Lower leg skin (tissue), 4 donors: ENCODE measurements at regions not wholly inside any gene's neighbourhood (a gene's known extent, or its start where the extent isn't known, plus 50 kb on each side); places are given as distances from the start of the nearest gene placed in this dataset.

ENCODE experiments used
- DNase-seq, 2 donors: peaks; one replicate each; pipeline ENCODE4 v3.0.0-alpha.2; 2019; ENCODE audit warnings: low spot score in 2 of 2
- H3K4me3 ChIP-seq: fragments of 200-600 bp; sonication (generic); 2 replicates; pipeline ENCODE4 v1.5.1; 2017; ENCODE audit warnings: mild to moderate bottlenecking, low read depth; ENCODE audit not compliant: poor library complexity, severe bottlenecking
- POLR2A ChIP-seq, 2 donors: fragments of 450-650 bp; IDR thresholded peaks; one replicate each; pipeline ENCODE4 v1.6.1; 2016 to 2017; ENCODE audit warnings: antibody characterized with exemption in 2 of 2, mild to moderate bottlenecking in 1 of 2, moderate library complexity in 1 of 2
- WGBS, 2 donors: methylation state at CpG; one replicate each; pipeline ENCODE4 v1.1.5; 2018; 5-methylcytosine and 5-hydroxymethylcytosine counted together
- intact Hi-C: fragments of 100-400 bp; cut with DNase I; formaldehyde crosslinking; loops from one replicate; pipeline ENCODE4 v1.15.0; 2023; ENCODE audit warnings: low total_unique reads
- TF ChIP-seq, protein P1 (sequence below), 3 donors: fragments of 450-650 bp; IDR thresholded peaks; one replicate each; pipeline ENCODE4 v1.5.1; 2016; ENCODE audit warnings: antibody characterized with exemption in 3 of 3, mild to moderate bottlenecking in 3 of 3, moderate library complexity in 2 of 3

DNA sequence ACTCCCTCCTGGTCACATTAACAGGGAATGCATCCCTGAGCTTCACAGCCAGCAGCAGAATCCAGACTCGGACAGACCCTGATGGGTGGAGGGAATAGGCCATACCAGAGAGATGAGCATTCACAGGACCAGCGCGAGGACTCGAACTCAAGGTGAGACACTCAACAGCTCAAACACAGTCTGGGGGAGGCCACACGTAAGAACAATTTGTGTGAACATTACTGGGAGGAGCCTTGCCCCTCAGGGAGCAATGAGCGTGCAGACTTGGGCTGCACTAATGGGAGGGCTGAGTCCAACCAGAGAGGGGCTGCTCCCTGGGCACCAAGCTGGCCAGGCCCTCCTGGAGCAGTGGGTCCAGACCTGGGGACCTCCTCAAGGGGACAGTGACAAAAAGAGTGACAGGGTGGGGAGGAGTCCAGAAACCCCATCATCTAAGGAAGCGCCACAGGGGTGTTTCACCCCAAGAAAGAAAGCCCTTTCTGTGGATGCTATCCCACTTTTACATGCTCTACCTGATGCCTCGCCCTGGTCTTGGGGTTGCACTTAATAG is 118.4 kb downstream of the MRPL14 start:
- DNase-seq: peak in 1 of 2 donors; percentile 54
- no peak for TF ChIP-seq POLR2A (IDR thresholded peaks at IDR 0.05)
- TF ChIP-seq, protein P1, sequence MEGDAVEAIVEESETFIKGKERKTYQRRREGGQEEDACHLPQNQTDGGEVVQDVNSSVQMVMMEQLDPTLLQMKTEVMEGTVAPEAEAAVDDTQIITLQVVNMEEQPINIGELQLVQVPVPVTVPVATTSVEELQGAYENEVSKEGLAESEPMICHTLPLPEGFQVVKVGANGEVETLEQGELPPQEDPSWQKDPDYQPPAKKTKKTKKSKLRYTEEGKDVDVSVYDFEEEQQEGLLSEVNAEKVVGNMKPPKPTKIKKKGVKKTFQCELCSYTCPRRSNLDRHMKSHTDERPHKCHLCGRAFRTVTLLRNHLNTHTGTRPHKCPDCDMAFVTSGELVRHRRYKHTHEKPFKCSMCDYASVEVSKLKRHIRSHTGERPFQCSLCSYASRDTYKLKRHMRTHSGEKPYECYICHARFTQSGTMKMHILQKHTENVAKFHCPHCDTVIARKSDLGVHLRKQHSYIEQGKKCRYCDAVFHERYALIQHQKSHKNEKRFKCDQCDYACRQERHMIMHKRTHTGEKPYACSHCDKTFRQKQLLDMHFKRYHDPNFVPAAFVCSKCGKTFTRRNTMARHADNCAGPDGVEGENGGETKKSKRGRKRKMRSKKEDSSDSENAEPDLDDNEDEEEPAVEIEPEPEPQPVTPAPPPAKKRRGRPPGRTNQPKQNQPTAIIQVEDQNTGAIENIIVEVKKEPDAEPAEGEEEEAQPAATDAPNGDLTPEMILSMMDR (IDR thresholded peaks at IDR 0.05): no peak
- no peak overlapping the region for H3K4me3 ChIP-seq
- WGBS, 2 donors: 93 to 95% methylated on average over 8 of the region's 8 CpGs
- intact Hi-C loops: no loop called here

DNA sequence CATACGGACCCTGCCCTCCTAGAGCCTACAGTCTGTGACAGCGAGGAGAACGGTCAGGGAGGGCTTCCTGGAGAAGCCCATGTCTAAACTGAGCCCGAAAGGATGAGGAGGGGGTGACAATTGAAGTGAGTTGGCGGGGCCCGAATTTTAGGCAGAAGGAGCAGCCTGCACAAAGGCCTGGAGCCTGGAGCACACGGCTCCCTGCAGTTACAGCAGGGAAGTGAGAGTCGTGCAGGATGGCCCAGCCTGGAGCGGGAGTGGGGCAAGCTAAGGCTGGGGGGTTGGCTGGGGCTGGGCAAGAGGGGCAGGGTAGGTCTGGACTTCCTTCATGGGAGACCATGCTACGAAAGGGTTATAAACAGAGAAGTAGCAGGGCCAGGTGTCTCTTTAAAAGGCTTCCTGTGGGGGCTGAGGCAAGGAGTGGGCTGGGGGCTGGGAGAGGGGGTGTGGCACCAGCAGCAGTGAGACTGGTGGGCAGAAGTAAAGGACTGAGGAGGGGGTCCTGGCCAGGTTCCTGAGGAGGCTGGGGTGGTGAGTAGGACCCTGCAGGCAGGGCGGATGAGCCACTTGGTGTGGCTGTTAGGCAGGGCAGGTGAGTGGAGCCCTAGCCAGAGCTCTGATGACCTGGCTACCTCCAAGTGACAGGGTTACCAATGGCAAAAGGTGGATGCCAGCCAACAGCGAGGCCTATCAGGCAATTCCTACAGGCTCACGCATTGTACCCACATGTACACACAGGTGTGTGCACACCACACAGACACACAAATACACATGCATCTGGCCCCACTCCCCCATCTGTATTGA is 119.2 kb downstream of the MRPL14 start:
- TF ChIP-seq POLR2A (IDR thresholded peaks at IDR 0.05): no peak
- TF ChIP-seq, protein P1 (IDR thresholded peaks at IDR 0.05): no peak
- 84 to 86% methylated on average over 11 to 13 of the region's 13 CpGs for WGBS, 2 donors
- intact Hi-C loops: no loop called here
- no peak overlapping the region for H3K4me3 ChIP-seq
- peak in 1 of 2 donors; percentile 36 for DNase-seq

DNA sequence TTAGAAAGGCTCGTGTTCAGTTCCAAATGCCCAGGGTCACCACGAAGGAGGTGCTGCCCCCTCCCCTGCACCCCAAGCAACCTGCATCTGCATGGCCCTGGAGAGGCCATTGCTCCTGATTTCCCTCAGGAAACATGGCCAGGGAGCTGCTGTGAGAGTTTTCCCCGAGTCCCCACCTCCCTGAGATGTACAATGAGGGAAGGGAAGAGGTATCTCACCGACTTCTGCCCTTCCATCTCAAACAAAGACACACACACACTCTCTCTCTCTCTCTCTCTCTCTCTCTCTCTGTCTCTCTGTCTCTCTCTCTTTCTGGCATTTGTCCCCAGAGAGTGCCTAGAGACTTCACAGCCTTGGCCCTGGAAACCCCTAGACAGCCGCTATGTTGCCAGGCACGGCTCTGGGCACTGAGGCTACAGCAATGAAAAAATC is 120.4 kb downstream of the MRPL14 start:
- TF ChIP-seq POLR2A (IDR thresholded peaks at IDR 0.05): no peak
- TF ChIP-seq, protein P1 (IDR thresholded peaks at IDR 0.05): no peak
- WGBS, 2 donors: 88% methylated on average over 6 of the region's 6 CpGs
- no peak for DNase-seq
- H3K4me3 ChIP-seq: no peak overlapping the region
- intact Hi-C loops: no loop called here

DNA sequence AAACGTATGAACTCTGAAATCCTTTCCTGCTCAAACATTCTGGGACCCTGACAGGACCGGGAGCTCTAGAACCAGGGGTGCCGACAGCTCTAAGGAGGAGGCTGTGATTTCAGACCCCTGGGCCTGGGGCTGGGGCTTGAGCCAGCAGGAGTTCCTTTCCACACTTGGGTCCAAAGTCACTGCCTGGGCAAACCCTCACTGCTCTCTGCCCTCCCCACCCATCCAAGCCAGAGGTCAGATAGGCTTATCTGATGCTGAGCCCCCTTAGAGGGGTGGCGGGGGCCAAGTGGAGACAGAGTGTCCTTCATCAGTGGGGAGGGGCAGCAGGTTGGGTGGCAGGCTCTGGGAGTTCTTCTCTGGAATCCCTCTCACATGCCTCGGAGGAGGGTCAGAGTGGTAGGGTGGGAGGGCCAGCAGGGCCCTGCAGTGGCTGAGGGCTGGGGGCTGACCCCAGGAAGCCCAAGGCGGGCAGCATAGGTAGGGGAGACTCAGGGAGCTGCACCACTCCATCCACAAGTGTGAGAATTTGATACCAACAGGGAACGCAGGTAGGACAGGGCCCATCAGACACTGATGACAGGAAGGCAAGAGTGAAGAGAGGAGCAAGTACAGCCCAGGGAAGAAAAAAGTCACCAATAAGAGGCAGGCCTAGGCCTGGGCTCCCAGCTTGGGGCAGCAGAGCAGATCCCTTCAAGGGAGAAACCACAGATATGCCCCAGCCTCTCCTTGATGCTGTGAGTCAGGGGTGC is 121.0 kb downstream of the MRPL14 start:
- WGBS, 2 donors: 96 to 98% methylated on average over 7 of the region's 7 CpGs
- intact Hi-C loops: no loop called here
- no peak for TF ChIP-seq POLR2A (IDR thresholded peaks at IDR 0.05)
- TF ChIP-seq, protein P1 (IDR thresholded peaks at IDR 0.05): no peak
- no peak for DNase-seq
- H3K4me3 ChIP-seq: no peak overlapping the region

DNA sequence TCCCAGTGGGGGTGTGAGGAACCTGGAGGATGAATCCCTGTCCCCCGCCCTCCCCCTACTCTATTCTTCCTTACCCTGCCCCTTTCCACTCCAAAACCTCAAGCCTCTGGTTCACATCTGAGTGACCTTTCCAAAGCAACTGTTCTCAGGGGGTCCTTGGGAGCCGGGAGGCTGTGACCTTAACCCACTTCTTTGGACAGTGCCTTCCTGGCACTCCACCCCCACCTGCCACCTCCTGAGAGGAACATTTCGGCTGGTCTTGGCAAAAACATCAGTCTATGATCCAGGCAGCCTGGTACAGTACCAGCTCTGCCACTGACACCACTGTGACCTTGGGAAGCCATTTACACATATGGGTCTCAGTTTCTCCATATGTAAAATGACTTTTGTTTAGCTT is 121.7 kb downstream of the MRPL14 start:
- intact Hi-C loops: no loop called here
- TF ChIP-seq, protein P1 (IDR thresholded peaks at IDR 0.05): no peak
- TF ChIP-seq POLR2A (IDR thresholded peaks at IDR 0.05): no peak
- WGBS, 2 donors: 77 to 91% methylated on average over 3 of the region's 3 CpGs
- no peak overlapping the region for H3K4me3 ChIP-seq
- DNase-seq: no peak
